GM04503 (cell line): ENCODE measurements at regions not wholly inside any gene's neighbourhood (a gene's known extent, or its start where the extent isn't known, plus 50 kb on each side); places are given as distances from the start of the nearest gene placed in this dataset.
A peak's percentile ranks its signal among the peaks of the same experiment; 100 is the strongest.

Source experiments
- DNase-seq: peaks from one replicate; pipeline ENCODE4 v3.0.0-alpha.2; 2012; ENCODE audit warnings: low read depth

GRCh38 chr3:120838441-120839091 lies 69.4 kb upstream of the STXBP5L start:
- no peak for DNase-seq

GRCh38 chr3:120839120-120839519 lies 68.9 kb upstream of the STXBP5L start:
- no peak for DNase-seq

GRCh38 chr3:120841264-120841663 lies 66.7 kb upstream of the STXBP5L start:
- DNase-seq = no peak

- DNase-seq = no peak
Observed at GRCh38 chr3:120846073-120846472, 61.9 kb upstream of the STXBP5L start.

GRCh38 chr3:120848503-120848902 lies 59.5 kb upstream of the STXBP5L start:
- DNase-seq = no peak

GRCh38 chr3:120850381-120851295 lies 57.4 kb upstream of the STXBP5L start:
- DNase-seq = no peak

GRCh38 chr3:120852412-120852811 lies 55.6 kb upstream of the STXBP5L start:
- DNase-seq = no peak

- DNase-seq = no peak
Observed at GRCh38 chr3:120853416-120853815, 54.6 kb upstream of the STXBP5L start.

- no peak for DNase-seq
Observed at GRCh38 chr3:120854908-120855526, 53.0 kb upstream of the STXBP5L start.

GRCh38 chr3:120855665-120856437 lies 52.2 kb upstream of the STXBP5L start:
- peak; percentile 40 for DNase-seq
